Mammary epithelial cell (primary cell): ENCODE measurements at regions not wholly inside any gene's neighbourhood (a gene's known extent, or its start where the extent isn't known, plus 50 kb on each side); places are given as distances from the start of the nearest gene placed in this dataset.

ENCODE experiments used
- CTCF ChIP-seq, 2 donors: IDR thresholded peaks in 1 of 2; conservative IDR thresholded peaks in 1 of 2; 2 replicates each; pipeline ENCODE4 v1.5.1; 2011 to 2012; ENCODE audit warnings: inconsistent platforms in 2 of 2, low read length in 2 of 2, mild to moderate bottlenecking in 2 of 2, control low read depth in 1 of 2, low read depth in 1 of 2; ENCODE audit not compliant: insufficient read depth in 1 of 2; ENCODE audit errors: extremely low read depth in 1 of 2
- EZH2 ChIP-seq: IDR thresholded peaks from 2 replicates; pipeline ENCODE4 v1.6.1; 2012; ENCODE audit warnings: low read length, inconsistent platforms, borderline replicate concordance

- no peak for TF ChIP-seq CTCF (conservative IDR thresholded peaks at IDR 0.05 in 1 of 2, IDR thresholded peaks at IDR 0.05 in 1 of 2; ENCODE audit: extremely low read depth in 1 of 2, insufficient read depth in 1 of 2, low read depth in 1 of 2, low read length in 2 of 2)
- TF ChIP-seq EZH2 = no peak
These were observed 195.9 kb downstream of the OR13H1 start for GRCh38 chrX:131739823-131740222.
